Choroid plexus epithelial cell (primary cell): ENCODE measurements at regions not wholly inside any gene's neighbourhood (a gene's known extent, or its start where the extent isn't known, plus 50 kb on each side); places are given as distances from the start of the nearest gene placed in this dataset.

Experiments used
- DNase-seq: peaks from one replicate; pipeline ENCODE4 v3.0.0-alpha.2; 2010; ENCODE audit warnings: low read depth
- H3K4me3 ChIP-seq: 2 replicates; pipeline ENCODE4 v1.5.1; 2011; ENCODE audit warnings: low read depth, mild to moderate bottlenecking, control low read depth, low read length, moderate library complexity
- TF ChIP-seq, protein P1 (sequence below): conservative IDR thresholded peaks from 2 replicates; pipeline ENCODE4 v1.5.1; 2011; ENCODE audit warnings: low read depth, mild to moderate bottlenecking, control low read depth, inconsistent platforms, low read length, moderate library complexity

DNA sequence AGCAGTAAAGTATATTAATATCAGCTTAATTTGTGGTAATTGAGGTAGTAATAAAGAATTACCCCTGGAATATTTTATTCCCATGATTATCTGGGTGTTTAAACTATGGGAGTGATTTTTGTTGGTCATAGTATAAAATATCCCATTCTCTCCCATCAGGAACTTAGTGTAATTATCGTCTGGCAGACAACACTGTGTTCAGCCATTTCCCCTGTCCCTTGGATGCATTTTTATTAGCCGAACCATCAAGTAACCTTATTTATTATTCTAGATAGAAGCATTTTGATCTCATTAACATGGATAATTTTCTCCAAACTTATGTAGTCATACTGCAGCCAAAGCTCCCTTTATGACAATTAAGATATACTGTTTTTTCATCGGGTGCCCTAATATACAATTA, 320.8 kb downstream of the MAT2B start:
- H3K4me3 ChIP-seq: no peak overlapping the region
- DNase-seq: no peak
- TF ChIP-seq, protein P1, sequence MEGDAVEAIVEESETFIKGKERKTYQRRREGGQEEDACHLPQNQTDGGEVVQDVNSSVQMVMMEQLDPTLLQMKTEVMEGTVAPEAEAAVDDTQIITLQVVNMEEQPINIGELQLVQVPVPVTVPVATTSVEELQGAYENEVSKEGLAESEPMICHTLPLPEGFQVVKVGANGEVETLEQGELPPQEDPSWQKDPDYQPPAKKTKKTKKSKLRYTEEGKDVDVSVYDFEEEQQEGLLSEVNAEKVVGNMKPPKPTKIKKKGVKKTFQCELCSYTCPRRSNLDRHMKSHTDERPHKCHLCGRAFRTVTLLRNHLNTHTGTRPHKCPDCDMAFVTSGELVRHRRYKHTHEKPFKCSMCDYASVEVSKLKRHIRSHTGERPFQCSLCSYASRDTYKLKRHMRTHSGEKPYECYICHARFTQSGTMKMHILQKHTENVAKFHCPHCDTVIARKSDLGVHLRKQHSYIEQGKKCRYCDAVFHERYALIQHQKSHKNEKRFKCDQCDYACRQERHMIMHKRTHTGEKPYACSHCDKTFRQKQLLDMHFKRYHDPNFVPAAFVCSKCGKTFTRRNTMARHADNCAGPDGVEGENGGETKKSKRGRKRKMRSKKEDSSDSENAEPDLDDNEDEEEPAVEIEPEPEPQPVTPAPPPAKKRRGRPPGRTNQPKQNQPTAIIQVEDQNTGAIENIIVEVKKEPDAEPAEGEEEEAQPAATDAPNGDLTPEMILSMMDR: no peak

DNA sequence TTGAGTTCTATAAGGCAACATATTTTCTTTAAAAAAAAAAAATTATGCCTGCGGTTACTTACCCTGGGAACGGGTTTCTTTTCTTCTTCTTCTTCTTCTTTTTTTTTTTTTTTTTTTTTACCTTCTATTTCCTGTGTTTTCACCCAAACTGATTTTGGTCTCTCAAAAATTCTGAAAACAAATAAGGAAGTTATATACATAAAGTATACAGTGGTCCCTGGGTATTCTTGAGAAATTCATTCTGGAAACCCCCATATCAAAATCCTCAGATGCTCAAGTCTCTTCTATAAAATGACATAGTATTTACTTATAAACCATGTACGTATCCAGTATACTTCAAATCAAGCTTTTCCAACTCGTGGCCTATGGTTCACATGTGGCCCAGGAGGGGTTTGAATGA, 326.7 kb downstream of the MAT2B start:
- no peak overlapping the region for H3K4me3 ChIP-seq
- no peak for DNase-seq
- TF ChIP-seq, protein P1: no peak

DNA sequence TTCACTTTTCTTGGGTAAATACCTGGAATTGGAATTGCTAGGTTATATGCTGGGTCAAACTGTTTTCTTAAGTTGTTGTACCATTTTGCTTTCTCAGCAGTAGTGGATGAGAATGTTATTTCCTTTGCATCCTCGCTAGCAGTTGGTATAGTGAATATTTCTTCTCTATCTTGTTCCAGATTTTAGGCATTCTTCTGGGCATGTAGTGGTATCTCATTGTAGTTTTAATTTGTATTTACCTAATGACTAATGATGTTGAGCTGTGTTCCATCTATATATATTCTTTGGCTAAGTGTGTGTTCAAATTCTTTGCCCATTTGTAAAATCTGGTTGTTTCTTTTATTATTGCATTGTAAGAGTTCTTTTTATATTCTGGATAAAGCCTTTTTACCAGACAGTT, 333.3 kb downstream of the MAT2B start:
- TF ChIP-seq, protein P1: no peak
- H3K4me3 ChIP-seq: no peak overlapping the region

DNA sequence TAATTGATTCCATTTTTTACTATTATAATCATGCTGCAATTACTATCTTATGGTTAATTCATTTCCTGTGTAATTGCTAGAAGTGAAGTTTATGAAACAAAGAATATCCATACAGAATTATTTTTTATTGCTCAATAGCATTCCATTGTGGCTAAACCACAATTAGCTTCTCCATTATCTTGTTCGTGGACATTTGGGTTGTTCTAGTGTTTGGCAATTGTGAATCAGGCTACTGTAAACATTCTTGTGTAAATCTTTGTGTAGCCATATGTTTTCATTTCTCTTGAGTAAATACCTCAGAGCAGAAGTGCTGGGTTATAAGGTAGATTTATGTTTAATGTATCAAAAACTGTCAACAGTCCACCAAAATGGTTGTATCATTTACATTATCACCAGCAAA, 341.1 kb downstream of the MAT2B start:
- H3K4me3 ChIP-seq: no peak overlapping the region
- TF ChIP-seq, protein P1: no peak
- peak; percentile 72 for DNase-seq

More for the DNA sequence above, 333.3 kb downstream of the MAT2B start:
- no peak for DNase-seq

DNA sequence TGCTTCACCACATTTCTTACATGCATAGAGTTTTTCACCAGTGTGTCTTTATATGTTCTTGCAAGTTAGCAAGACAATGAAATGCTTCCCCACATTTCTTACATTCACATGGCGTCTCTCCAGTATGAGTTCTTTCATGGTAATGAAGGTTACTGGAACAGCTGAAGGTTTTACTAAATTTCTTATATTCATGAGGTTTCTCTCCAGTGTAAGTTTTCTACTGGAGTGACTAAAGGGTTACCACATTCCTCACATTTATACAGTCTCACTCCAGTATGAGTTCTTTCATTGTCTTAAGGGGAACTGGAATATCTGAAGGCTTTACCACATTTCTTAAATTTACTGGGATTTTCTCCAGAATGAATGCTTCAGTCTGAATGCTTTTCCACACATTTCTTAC, 350.3 kb downstream of the MAT2B start:
- TF ChIP-seq, protein P1: no peak
- no peak overlapping the region for H3K4me3 ChIP-seq
- DNase-seq: no peak

DNA sequence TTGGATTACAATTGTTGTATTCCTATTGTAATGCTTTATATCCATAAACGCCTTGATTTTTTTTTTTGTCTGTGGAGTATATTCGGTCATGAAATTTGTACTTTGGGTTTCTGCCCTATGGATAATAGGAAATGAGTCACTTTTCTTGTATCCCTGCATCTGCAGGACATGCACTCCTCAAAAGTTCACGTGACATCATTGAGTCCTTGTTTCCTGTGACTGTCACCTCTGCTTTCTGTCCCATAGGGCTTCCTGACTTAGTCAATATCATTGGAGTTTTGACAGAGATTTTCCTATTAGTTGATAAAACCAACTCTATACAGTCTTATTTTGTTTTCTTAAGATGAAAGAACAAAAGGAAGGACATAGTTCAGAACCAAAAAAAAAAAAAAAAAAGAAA, 356.3 kb downstream of the MAT2B start:
- TF ChIP-seq, protein P1: no peak
- no peak overlapping the region for H3K4me3 ChIP-seq
- no peak for DNase-seq

DNA sequence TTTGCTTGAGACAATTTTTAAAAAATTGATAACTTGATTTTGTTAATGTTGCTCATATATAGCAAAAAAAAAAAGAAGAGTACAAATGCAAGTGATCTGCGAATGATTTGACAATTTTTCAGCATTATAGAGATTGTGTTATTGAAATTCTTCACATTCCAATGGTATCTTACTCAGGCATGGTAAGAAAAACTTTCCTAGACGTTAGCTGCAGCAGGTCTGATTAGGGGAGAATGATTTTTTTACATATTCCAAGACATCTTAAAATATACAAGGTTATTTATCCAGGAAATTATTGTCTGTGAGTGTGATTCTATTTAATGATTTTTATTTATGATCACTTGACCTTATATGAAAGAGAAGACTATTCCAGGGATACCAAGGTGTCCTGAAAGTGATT, 361.9 kb downstream of the MAT2B start:
- DNase-seq: peak; percentile 81
- no peak overlapping the region for H3K4me3 ChIP-seq
- TF ChIP-seq, protein P1: no peak
